ENCODE measurements at regions not wholly inside any gene's neighbourhood (a gene's known extent, or its start where the extent isn't known, plus 50 kb on each side); places are given as distances from the start of the nearest gene placed in this dataset.

- TF ChIP-seq, protein P1, sequence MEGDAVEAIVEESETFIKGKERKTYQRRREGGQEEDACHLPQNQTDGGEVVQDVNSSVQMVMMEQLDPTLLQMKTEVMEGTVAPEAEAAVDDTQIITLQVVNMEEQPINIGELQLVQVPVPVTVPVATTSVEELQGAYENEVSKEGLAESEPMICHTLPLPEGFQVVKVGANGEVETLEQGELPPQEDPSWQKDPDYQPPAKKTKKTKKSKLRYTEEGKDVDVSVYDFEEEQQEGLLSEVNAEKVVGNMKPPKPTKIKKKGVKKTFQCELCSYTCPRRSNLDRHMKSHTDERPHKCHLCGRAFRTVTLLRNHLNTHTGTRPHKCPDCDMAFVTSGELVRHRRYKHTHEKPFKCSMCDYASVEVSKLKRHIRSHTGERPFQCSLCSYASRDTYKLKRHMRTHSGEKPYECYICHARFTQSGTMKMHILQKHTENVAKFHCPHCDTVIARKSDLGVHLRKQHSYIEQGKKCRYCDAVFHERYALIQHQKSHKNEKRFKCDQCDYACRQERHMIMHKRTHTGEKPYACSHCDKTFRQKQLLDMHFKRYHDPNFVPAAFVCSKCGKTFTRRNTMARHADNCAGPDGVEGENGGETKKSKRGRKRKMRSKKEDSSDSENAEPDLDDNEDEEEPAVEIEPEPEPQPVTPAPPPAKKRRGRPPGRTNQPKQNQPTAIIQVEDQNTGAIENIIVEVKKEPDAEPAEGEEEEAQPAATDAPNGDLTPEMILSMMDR (IDR thresholded peaks at IDR 0.05) = no peak
- TF ChIP-seq POLR2A (IDR thresholded peaks at IDR 0.05) (no peak), POLR2AphosphoS5 (IDR thresholded peaks at IDR 0.05) (no peak), EP300 (IDR thresholded peaks at IDR 0.05) (no peak)
Measured at GRCh38 chr16:76926042-76926441, 264.9 kb upstream of the MON1B start.

All from stomach (tissue), 4 donors.